HEK293T (cell line): ENCODE measurements at regions not wholly inside any gene's neighbourhood (a gene's known extent, or its start where the extent isn't known, plus 50 kb on each side); places are given as distances from the start of the nearest gene placed in this dataset.

Experiments used
- ELF4 ChIP-seq: fragments of 450-650 bp; IDR thresholded peaks from 2 replicates; pipeline ENCODE4 v1.6.1; 2017; ENCODE audit warnings: antibody characterized with exemption
- FOXA1 ChIP-seq: fragments of 450-650 bp; IDR thresholded peaks from 2 replicates; pipeline ENCODE4 v1.6.1; 2016; ENCODE audit warnings: mild to moderate bottlenecking
- FOXK2 ChIP-seq: fragments of 450-650 bp; IDR thresholded peaks from 2 replicates; pipeline ENCODE4 v1.6.1; 2016; ENCODE audit warnings: mild to moderate bottlenecking
- FOXM1 ChIP-seq: fragments of 450-650 bp; IDR thresholded peaks from 2 replicates; pipeline ENCODE4 v1.6.1; 2017; ENCODE audit warnings: mild to moderate bottlenecking, borderline replicate concordance
- L3MBTL2 ChIP-seq: fragments of 450-650 bp; conservative IDR thresholded peaks from 2 replicates; pipeline ENCODE4 v1.6.1; 2016; ENCODE audit warnings: mild to moderate bottlenecking
- LEF1 ChIP-seq: fragments of 450-650 bp; IDR thresholded peaks from 2 replicates; pipeline ENCODE4 v1.6.1; 2017; ENCODE audit warnings: mild to moderate bottlenecking, borderline replicate concordance
- NFRKB ChIP-seq: fragments of 450-650 bp; IDR thresholded peaks from 2 replicates; pipeline ENCODE4 v1.6.1; 2016; ENCODE audit warnings: mild to moderate bottlenecking, moderate library complexity
- PKNOX1 ChIP-seq: fragments of 450-650 bp; IDR thresholded peaks from 2 replicates; pipeline ENCODE4 v1.6.1; 2016
- SP1 ChIP-seq: fragments of 450-650 bp; IDR thresholded peaks from 2 replicates; pipeline ENCODE4 v1.6.1; 2017
- SUZ12 ChIP-seq: fragments of 450-650 bp; IDR thresholded peaks from 2 replicates; pipeline ENCODE4 v1.6.1; 2016; ENCODE audit warnings: mild to moderate bottlenecking
- ZNF384 ChIP-seq: fragments of 450-650 bp; IDR thresholded peaks from 2 replicates; pipeline ENCODE4 v1.6.1; 2016

GRCh38 chr22:49398646-49399045, 429.0 kb downstream of the BRD1 start:
- TF ChIP-seq LEF1 (no peak), FOXM1 (no peak), SUZ12 (no peak), PKNOX1 (no peak), NFRKB (no peak), ELF4 (no peak), FOXK2 (no peak), SP1 (no peak), L3MBTL2 (no peak), FOXA1 (no peak), ZNF384 (no peak)
